SH-SY5Y (cell line): ENCODE measurements at regions not wholly inside any gene's neighbourhood (a gene's known extent, or its start where the extent isn't known, plus 50 kb on each side); places are given as distances from the start of the nearest gene placed in this dataset.

Experiments used
- GATA2 ChIP-seq: IDR thresholded peaks from 2 replicates; pipeline ENCODE4 v1.6.1; 2011; ENCODE audit warnings: mild to moderate bottlenecking, low read depth, low read length
- GATA3 ChIP-seq: IDR thresholded peaks from 2 replicates; pipeline ENCODE4 v1.6.1; 2011; ENCODE audit warnings: low read depth, mild to moderate bottlenecking, low read length, moderate library complexity

- TF ChIP-seq GATA3 = no peak
- TF ChIP-seq GATA2 = no peak
These were observed 1655.8 kb downstream of the REEP3 start for GRCh38 chr10:65176994-65177393.
